Stimulated activated CD4-positive, alpha-beta T cell treated with anti-CD3 and anti-CD28 coated beads, Interleukin-4, amount 100 ng/mL, for 48 hours (primary cell): ENCODE measurements at regions not wholly inside any gene's neighbourhood (a gene's known extent, or its start where the extent isn't known, plus 50 kb on each side); places are given as distances from the start of the nearest gene placed in this dataset.

Experiments
- DNase-seq, 2 donors: peaks; one replicate each; pipeline ENCODE4 v3.0.0-alpha.2; 2020; ENCODE audit warnings: low read depth in 2 of 2

- DNase-seq = no peak
Measured at GRCh38 chr2:203789618-203790017, 78.0 kb upstream of the CTLA4 start.

GRCh38 chr2:203790134-203790852, 77.3 kb upstream of the CTLA4 start:
- DNase-seq = no peak

DNA sequence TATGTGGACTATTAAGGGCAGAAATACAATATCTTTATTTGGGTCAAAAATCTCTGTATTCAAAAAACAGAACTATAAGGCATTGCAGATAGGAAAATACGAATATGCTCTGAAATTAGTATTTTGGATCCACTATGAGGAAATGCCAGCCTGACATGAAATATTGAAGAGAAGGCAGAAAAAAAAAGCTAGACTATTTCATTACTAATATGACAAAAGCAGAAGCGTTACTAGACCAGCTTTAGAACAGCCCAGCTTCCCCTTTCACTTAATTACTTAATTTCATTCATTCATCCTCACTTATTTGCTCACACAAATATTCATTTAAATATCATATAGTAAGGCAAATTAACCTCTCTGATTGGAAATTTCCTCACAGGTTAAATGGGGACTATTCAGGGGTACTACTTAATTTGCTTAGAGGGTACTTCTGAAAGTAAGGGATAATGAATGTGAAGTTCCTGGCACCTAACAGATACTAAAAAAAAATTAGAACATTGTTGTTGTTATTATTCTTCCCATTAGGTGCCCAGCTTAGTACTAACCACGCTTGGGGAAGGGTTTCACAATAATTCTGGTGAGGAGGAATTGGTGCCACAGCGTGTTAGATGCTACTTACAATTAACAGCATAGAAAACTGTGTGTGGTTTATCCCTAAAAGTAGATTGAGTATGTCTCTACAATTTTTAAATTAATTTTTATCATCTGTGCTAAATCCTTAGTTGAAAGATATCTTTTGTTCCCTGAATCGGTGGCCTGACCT, 71.1 kb upstream of the CTLA4 start:
- no peak for DNase-seq

- DNase-seq = no peak
Measured at GRCh38 chr2:203797276-203797675, 70.3 kb upstream of the CTLA4 start.

DNA sequence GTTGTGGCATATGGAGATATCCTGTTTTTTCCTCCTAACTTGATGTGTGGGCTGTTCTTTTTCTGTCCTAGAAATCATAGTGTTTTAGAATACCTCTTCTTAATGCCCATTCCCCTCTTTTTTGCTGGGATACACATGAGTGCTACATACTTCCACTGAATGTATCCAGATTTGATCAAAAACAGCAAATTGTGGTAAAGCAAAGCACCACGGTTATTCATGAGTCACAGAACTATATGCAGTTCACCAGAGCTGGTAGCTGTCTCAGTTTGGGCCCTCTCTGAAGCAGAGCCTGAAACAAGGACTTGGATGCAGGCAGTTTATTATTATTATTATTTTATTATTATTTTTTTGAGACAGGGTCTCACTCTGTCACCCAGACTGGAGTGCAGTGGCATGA, 69.9 kb upstream of the CTLA4 start:
- no peak for DNase-seq

GRCh38 chr2:203798296-203799087, 69.1 kb upstream of the CTLA4 start:
- no peak for DNase-seq

- DNase-seq = peak in 1 of 2 donors; percentile 27
Measured at GRCh38 chr2:203799908-203800307, 67.7 kb upstream of the CTLA4 start.

DNA sequence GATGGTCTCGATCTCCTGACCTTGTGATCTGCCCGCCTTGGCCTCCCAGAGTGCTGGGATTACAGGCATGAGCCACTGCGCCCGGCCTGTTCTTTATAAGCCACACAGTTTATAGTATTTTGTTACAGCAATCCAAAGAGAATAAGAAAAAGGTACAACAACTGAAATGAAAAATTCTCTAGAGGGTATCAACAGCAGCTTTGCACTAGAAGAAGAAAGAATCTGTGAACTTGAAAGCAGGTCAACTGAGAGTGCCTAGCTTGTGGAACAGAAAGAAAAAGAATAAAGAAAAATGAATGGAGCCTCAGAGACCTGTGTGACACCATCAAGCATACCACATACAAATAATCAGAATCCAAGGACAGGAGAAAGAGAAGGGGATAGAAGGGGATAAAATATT, 66.8 kb upstream of the CTLA4 start:
- no peak for DNase-seq

- peak in 1 of 2 donors; percentile 45 for DNase-seq
Measured at GRCh38 chr2:203802342-203803052, 65.1 kb upstream of the CTLA4 start.

- DNase-seq = no peak
Measured at GRCh38 chr2:203803053-203803429, 64.5 kb upstream of the CTLA4 start.

DNA sequence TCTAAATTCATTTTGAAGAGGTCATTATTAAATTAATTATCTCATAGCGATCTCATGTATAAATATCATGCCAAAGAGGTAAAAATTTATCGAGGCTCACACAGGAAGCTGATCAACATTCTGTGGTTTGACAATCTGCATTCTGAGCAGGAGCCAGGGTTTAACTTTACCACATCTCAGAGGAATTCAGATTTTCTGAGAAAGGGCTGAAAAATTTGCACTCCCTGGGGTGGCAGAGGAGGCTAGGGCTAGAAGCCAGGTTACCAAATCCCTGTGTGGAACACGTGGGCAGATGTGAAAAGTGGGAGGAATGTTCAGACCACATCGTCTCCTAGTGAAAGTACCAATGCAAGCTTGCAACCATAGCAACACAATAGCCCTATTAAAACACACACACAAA, 63.5 kb upstream of the CTLA4 start:
- peak in 1 of 2 donors; percentile 54 for DNase-seq

DNA sequence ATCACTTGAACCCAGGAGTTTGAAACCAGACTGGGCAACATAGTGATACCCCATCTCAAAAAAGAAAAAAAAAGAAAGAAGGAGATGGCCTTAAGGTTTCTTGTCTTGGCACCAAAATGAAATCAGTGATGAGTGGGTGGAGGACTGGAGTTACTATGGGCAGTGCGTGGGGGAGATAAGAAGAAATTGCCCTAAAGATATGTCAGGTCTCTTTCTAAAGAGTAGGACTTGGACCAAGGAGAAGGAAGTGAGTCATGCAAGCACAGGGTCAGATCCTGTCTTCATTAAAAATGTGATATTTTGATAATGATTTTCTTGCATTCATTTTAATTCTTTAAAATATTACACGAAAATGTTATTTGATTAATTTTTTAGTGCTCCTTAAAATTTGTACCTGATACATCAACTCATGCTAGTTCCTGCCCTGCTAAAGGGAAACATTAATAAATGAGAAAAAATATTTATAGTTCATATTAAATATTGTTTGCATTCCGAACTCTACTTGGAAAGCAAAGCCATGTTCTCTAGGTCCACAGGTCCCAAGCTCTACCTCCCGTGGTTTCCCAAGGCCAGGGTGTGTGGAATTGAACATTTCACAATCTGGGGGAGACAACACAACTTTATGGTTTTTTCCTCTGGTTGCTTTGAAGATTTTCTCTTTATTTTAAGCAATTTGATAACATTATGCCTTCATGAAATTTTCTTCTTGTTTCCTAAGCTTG, 62.6 kb upstream of the CTLA4 start:
- no peak for DNase-seq

DNA sequence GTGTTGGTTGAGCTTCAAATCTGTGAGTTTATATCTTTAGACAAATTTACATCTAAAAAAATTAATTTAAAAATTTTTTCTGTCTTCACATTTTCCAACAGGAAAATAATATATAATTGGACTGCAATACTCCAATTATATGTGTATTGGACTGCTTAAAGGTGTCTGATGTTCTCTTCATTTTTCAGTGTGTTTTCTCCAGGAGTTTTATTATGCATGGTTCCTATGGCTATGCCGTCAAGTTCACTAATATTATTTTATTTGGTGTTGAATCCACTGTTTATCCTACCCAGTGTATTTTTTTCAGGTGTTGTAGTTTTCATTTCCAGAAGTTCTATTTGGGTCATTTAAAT, 62.1 kb upstream of the CTLA4 start:
- no peak for DNase-seq

- DNase-seq = no peak
Measured at GRCh38 chr2:203806761-203807160, 60.8 kb upstream of the CTLA4 start.

DNA sequence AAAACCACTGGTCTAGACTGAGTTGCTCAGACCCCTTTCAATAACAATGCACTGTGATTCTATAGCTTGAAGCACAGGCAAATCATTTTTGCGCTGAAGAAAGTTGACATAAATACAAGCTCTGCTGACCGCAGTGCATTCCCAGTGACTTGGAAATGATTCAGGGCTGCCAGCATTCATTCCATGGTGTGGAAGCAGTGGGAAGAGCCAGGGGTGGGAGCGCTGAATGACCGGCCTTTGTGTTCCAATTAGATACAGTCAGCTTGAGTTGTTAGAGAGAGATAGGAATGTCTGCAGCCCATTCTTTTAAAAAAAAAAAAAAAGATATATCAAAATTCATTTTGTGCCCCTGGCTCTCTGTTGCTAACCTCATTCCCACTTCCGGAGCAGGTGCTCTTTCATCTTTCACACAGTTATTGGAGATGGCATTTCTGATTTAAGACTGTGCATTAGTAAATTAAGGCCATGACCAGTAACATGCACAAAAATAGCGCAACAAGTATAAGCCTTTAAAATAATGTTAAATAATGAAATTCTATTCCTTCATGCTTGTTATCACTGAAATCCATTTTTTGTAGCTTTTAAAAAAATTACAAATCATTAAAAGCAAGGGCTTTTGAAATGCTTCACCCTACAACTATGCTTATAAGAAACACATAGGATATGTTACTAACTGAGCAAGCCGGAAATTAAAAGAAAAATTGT, 59.4 kb upstream of the CTLA4 start:
- DNase-seq = no peak

DNA sequence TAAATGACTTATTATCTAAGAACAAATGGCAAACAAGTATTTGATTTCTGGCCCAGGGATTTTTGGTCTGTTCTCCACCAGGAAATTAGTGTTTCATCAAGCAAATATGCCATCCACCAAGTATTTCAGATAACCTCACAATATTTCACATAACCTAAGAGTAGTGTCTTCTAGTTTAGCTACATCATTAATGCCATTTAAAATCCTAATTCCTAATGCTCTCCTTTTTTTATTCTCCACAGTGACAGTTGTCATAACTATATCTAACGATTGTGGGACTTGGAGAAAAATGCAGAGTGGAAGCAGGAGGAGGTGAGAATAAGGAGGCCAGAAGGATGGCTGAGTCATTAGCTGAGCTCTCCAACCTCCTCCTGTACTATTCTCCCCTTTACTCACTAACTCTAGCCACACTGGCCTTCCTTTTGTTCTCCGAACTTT, 58.5 kb upstream of the CTLA4 start:
- DNase-seq = no peak

DNA sequence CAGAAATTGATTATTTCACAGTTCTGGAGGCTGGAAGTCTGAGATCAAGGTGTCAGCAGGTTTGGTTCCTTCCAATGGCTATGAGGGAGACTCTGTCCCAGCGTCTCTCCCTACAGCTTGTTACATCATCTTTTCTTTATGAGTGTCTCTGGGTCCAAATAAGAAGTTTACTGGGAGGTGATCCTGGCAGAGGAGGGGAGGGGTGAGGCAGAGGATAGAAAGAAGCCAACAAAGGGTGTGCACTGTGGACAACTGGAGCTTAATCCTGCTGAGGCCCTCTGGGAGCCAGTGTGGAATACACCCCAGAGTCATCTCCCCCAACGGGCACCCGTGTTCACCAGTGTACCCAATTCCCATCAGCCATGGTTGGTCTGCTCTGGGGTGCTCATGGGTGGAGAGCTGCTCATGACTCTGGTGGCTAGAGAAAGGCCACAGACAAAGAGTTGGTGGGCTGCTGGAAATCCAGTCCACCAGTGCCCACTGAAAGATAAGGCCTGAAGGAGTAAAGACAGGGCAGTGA, 57.5 kb upstream of the CTLA4 start:
- DNase-seq = no peak

DNA sequence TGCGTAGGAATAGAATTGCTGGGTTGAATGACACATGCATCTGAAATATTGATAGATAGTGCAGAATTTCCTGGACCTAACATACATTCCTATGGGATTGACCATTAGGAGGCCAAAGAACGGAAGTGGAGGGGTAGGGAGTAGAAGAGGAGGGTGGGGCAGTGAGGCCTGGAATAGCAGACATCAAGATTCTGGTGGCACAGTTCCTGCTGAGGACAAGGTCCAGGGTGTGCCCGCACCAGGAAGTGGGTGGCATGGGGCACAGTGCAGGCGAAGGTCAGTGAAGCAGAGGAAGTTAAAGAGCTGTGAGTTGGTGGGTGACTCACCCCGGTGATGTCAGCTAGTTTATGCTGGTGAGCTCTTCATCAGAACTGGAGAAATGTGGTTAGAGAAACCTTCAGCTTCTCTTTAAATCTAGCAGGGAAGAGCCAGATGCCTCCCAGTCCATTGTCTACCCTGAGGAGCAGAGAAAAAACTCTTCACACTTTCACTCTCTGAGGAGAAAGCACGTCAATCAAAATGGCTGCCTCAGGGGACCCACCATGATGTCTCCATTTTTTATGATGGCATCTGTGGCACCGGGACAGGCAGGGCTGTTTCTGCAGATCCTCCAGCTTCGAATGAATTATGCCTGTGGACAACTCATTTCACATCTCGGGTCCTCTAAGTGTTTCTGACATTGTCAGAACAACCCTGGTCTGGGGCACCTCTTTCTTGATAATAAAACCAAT, 55.9 kb upstream of the CTLA4 start:
- DNase-seq = peak; percentile 59 to 77

DNA sequence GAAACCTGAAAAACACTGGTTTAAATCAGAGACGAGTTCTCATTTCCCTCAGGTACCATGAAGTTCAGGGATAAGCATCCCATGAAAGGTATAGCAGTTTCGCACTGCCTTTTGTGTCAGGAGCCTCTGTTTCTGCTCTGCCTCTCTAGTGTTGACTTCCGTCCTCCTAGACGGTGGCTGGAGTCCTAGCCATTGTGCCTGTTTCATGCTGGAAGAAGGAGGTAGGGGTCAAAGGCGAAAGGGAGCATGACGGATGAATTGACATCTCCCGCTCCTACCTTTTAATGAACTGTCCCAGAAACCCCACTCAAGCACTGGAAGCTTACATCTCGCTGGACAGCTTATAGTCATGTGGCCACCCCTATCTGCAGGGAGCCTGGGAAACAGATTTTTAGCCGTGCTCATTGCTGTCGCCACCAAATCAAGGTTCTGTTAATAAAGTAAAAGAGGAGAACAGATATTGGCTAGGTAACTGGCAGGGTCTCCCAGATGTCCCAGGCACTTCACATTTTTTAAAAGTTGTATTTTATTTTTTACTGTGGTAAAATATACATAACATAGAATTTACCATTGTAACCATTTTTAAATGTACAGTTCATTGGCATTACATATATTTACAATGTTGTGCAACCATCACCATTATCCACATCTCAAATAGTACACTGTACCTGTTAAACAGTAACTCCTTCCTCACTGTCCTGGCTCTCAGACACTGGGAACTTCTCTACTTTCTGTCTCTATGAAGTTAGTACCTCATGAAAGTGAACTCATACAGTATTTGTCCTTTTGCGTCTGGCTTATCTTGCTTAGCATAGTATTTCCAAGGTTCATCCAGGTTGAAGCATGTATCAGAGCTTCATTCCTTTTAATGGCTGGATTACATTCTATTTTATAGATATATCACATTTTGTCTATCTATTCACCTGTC, 55.0 kb upstream of the CTLA4 start:
- no peak for DNase-seq
